ENCODE measurements at regions not wholly inside any gene's neighbourhood (a gene's known extent, or its start where the extent isn't known, plus 50 kb on each side); places are given as distances from the start of the nearest gene placed in this dataset.

DNA sequence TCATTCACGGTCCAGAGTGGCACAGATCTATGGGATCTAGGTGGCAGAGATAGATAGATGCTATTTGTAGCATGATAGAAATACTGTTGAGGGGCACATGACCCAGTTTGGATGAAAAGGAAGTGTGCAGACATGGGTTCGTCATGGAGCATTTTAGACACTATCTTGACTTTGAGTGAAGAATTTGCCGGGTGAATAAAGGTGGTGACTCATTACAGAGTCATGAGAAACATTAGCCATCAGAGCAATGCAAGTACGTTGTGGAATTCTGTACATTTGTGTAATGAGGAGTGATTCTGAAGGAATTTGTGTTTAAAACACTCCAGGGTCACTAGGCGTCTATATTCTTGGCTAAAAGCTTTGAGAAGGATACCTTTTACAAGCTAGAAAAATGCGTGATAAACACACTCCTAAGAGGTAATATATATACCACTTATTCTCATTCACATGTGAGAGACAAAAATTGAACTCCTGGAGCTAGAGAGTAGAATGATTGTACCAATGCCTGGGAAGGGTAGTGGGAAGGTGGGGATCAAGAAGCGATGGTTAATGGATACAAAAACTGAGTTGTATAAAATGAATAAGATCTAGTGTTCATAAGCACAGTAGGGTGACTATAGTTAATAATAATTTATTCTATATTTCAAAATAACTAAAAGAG, 593.7 kb upstream of the LUZP2 start:
- H3K9ac ChIP-seq (ENCODE audit: low read length): peak overlapping the region; percentile 35
- peak overlapping the region; percentile 42 for H3K4me2 ChIP-seq (ENCODE audit: low read length)
- no peaks in the 10 kb centered on the region for H4K20me1 ChIP-seq (ENCODE audit: insufficient read depth, low read length)
- H3K27ac ChIP-seq (ENCODE audit: low read depth, low read length): peak overlapping the region; percentile 75
- FAIRE-seq: peak; percentile 100
- Mint-ChIP-seq H3K27ac (ENCODE audit: unreplicated experiment) (peak overlapping the region; percentile 96), H3K9me3 (ENCODE audit: unreplicated experiment) (no peaks in the 10 kb centered on the region), H3K27me3 (ENCODE audit: low read depth, unreplicated experiment) (no peaks in the 10 kb centered on the region), H3K4me1 (ENCODE audit: low read depth, unreplicated experiment) (peaks cover 13% of the 10 kb centered on the region), H3K36me3 (ENCODE audit: low read depth, unreplicated experiment) (no peaks in the 10 kb centered on the region), H3K4me3 (ENCODE audit: unreplicated experiment) (no peak overlapping the region)
- H3K4me1 ChIP-seq (ENCODE audit: insufficient read depth, low read length): peaks cover 15% of the 10 kb centered on the region
- no peaks in the 10 kb centered on the region for H3K27me3 ChIP-seq (ENCODE audit: insufficient read depth, low read length)
- no peak for TF ChIP-seq EZH2 (IDR thresholded peaks at IDR 0.05; ENCODE audit: insufficient read depth, low read length)
- H3K4me3 ChIP-seq (ENCODE audit: insufficient read depth, low read depth, low read length): no peak overlapping the region
- no peaks in the 10 kb centered on the region for H3K79me2 ChIP-seq (ENCODE audit: insufficient read depth, low read length)
- H3K36me3 ChIP-seq (ENCODE audit: insufficient read depth, low read length): no peaks in the 10 kb centered on the region
- DNase-seq (ENCODE audit: low read depth): peak; percentile 94
- no peak overlapping the region for H2AFZ ChIP-seq (ENCODE audit: low read depth, low read length)
- H3K9me3 ChIP-seq (ENCODE audit: insufficient read depth, low read depth, low read length): no peaks in the 10 kb centered on the region

DNA sequence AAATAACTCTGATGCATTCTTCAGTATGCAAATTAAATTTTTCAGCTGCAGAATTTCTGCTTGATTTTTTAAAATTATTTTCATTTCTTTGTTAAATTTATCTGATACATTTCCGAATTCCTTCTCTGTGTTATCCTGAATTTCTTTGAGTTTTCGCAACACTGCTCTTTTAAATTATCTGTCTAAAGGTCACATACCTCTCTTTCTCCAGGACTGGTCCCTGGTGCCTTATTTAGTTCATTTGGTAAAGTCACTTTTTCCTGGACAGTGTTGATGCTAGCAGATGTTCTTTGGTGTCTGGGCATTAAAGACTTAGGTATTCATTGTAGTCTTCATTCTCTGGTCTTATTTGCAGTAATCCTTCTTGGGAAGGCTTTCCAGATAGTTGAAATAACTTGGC, 577.4 kb upstream of the LUZP2 start:
- Histone ChIP-seq H3K27me3 (ENCODE audit: insufficient read depth, low read length) (no peaks in the 10 kb centered on the region), H3K27ac (ENCODE audit: low read depth, low read length) (no peak overlapping the region), H3K9ac (ENCODE audit: low read length) (no peak overlapping the region), H4K20me1 (ENCODE audit: insufficient read depth, low read length) (no peaks in the 10 kb centered on the region), H3K9me3 (ENCODE audit: insufficient read depth, low read depth, low read length) (no peaks in the 10 kb centered on the region), H3K4me3 (ENCODE audit: insufficient read depth, low read depth, low read length) (no peak overlapping the region), H3K36me3 (ENCODE audit: insufficient read depth, low read length) (no peaks in the 10 kb centered on the region), H3K79me2 (ENCODE audit: insufficient read depth, low read length) (no peaks in the 10 kb centered on the region), H3K4me2 (ENCODE audit: low read length) (no peak overlapping the region), H2AFZ (ENCODE audit: low read depth, low read length) (no peak overlapping the region), H3K4me1 (ENCODE audit: insufficient read depth, low read length) (no peaks in the 10 kb centered on the region)
- Mint-ChIP-seq H3K27ac (ENCODE audit: unreplicated experiment) (no peak overlapping the region), H3K4me3 (ENCODE audit: unreplicated experiment) (no peak overlapping the region), H3K4me1 (ENCODE audit: low read depth, unreplicated experiment) (no peaks in the 10 kb centered on the region), H3K27me3 (ENCODE audit: low read depth, unreplicated experiment) (no peaks in the 10 kb centered on the region), H3K36me3 (ENCODE audit: low read depth, unreplicated experiment) (no peaks in the 10 kb centered on the region), H3K9me3 (ENCODE audit: unreplicated experiment) (no peaks in the 10 kb centered on the region)
- DNase-seq (ENCODE audit: low read depth) (no peak), FAIRE-seq (no peak)
- no peak for TF ChIP-seq EZH2 (IDR thresholded peaks at IDR 0.05; ENCODE audit: insufficient read depth, low read length)
- TF ChIP-seq, protein P1, sequence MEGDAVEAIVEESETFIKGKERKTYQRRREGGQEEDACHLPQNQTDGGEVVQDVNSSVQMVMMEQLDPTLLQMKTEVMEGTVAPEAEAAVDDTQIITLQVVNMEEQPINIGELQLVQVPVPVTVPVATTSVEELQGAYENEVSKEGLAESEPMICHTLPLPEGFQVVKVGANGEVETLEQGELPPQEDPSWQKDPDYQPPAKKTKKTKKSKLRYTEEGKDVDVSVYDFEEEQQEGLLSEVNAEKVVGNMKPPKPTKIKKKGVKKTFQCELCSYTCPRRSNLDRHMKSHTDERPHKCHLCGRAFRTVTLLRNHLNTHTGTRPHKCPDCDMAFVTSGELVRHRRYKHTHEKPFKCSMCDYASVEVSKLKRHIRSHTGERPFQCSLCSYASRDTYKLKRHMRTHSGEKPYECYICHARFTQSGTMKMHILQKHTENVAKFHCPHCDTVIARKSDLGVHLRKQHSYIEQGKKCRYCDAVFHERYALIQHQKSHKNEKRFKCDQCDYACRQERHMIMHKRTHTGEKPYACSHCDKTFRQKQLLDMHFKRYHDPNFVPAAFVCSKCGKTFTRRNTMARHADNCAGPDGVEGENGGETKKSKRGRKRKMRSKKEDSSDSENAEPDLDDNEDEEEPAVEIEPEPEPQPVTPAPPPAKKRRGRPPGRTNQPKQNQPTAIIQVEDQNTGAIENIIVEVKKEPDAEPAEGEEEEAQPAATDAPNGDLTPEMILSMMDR (IDR thresholded peaks at IDR 0.05; ENCODE audit: insufficient read depth, low read depth, low read length): no peak

DNA sequence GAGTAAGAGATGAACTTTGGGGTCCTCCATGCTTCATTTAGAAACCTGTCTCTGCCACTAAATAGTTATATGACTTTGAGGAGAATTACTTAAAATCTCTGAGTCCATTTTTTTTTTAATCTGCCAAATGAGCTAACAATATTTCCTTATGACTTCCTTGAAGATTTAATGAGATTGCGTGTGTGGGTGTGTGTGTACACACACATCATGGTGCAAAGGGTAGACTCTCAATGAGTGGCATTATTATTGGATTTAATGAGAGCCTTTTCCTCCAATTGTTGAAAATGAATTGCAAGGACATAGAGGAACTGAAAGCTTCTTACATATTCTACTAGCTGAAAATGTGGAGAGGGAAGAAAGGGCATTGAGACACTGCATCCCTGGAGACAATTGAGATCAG, 573.5 kb upstream of the LUZP2 start:
- Histone ChIP-seq H3K4me3 (ENCODE audit: insufficient read depth, low read depth, low read length) (no peak overlapping the region), H3K4me1 (ENCODE audit: insufficient read depth, low read length) (no peaks in the 10 kb centered on the region), H3K4me2 (ENCODE audit: low read length) (no peak overlapping the region), H2AFZ (ENCODE audit: low read depth, low read length) (no peak overlapping the region), H3K9ac (ENCODE audit: low read length) (no peak overlapping the region), H3K27ac (ENCODE audit: low read depth, low read length) (no peak overlapping the region), H4K20me1 (ENCODE audit: insufficient read depth, low read length) (no peaks in the 10 kb centered on the region), H3K9me3 (ENCODE audit: insufficient read depth, low read depth, low read length) (no peaks in the 10 kb centered on the region), H3K36me3 (ENCODE audit: insufficient read depth, low read length) (no peaks in the 10 kb centered on the region), H3K79me2 (ENCODE audit: insufficient read depth, low read length) (no peaks in the 10 kb centered on the region), H3K27me3 (ENCODE audit: insufficient read depth, low read length) (no peaks in the 10 kb centered on the region)
- no peak overlapping the region for H3K4me3 Mint-ChIP-seq (ENCODE audit: unreplicated experiment)
- no peak overlapping the region for H3K27ac Mint-ChIP-seq (ENCODE audit: unreplicated experiment)
- no peaks in the 10 kb centered on the region for H3K9me3 Mint-ChIP-seq (ENCODE audit: unreplicated experiment)
- peak; percentile 23 for FAIRE-seq
- no peak for TF ChIP-seq EZH2 (IDR thresholded peaks at IDR 0.05; ENCODE audit: insufficient read depth, low read length)
- TF ChIP-seq, protein P1 (IDR thresholded peaks at IDR 0.05; ENCODE audit: insufficient read depth, low read depth, low read length): no peak
- H3K4me1 Mint-ChIP-seq (ENCODE audit: low read depth, unreplicated experiment): no peaks in the 10 kb centered on the region
- H3K27me3 Mint-ChIP-seq (ENCODE audit: low read depth, unreplicated experiment): no peaks in the 10 kb centered on the region
- no peak for DNase-seq (ENCODE audit: low read depth)
- H3K36me3 Mint-ChIP-seq (ENCODE audit: low read depth, unreplicated experiment): no peaks in the 10 kb centered on the region
